Thymus (tissue), 11 donors: ENCODE measurements at regions not wholly inside any gene's neighbourhood (a gene's known extent, or its start where the extent isn't known, plus 50 kb on each side); places are given as distances from the start of the nearest gene placed in this dataset.

Source experiments
- DNase-seq, 9 donors: peaks; one replicate each; pipeline ENCODE4 v3.0.0-alpha.2; 2013; ENCODE audit warnings: low spot score in 9 of 9, low read depth in 6 of 9, missing footprints in 1 of 9
- H3K27ac ChIP-seq, 2 donors: one replicate each; pipeline ENCODE4 v1.5.1; 2013; ENCODE audit warnings: control low read depth in 1 of 2, low read depth in 1 of 2, low read length in 1 of 2, mild to moderate bottlenecking in 1 of 2, moderate library complexity in 1 of 2
- H3K27me3 ChIP-seq, 2 donors: one replicate each; pipeline ENCODE4 v1.5.1; 2013; ENCODE audit warnings: low read length in 1 of 2; ENCODE audit not compliant: control insufficient read depth in 2 of 2, insufficient read depth in 1 of 2
- H3K36me3 ChIP-seq, 2 donors: one replicate each; pipeline ENCODE4 v1.5.1; 2013; ENCODE audit warnings: low read length in 1 of 2, mild to moderate bottlenecking in 1 of 2, moderate library complexity in 1 of 2; ENCODE audit not compliant: control insufficient read depth in 2 of 2, insufficient read depth in 2 of 2
- H3K4me1 ChIP-seq, 2 donors: one replicate each; pipeline ENCODE4 v1.5.1; 2013; ENCODE audit warnings: low read length in 2 of 2; ENCODE audit not compliant: control insufficient read depth in 2 of 2, insufficient read depth in 2 of 2
- H3K4me3 ChIP-seq, 2 donors: one replicate each; pipeline ENCODE4 v1.5.1; 2013; ENCODE audit warnings: low read length in 2 of 2, control low read depth in 1 of 2, mild to moderate bottlenecking in 1 of 2
- H3K9me3 ChIP-seq, 2 donors: one replicate each; pipeline ENCODE4 v1.5.1; 2013; ENCODE audit warnings: low read length in 1 of 2, mild to moderate bottlenecking in 1 of 2; ENCODE audit not compliant: control insufficient read depth in 2 of 2, insufficient read depth in 1 of 2
- WGBS: extraction: QIAGEN DNeasy Blood & Tissue Kit; methylation state at CpG from one replicate; pipeline ENCODE4 v1.1.7; 2013; 5-methylcytosine and 5-hydroxymethylcytosine counted together
- donor health status: healthy.

GRCh38 chr4:141338238-141338637, 117.5 kb downstream of the ZNF330 start:
- no peak overlapping the region for H3K27ac ChIP-seq
- no peaks in the 10 kb centered on the region for H3K9me3 ChIP-seq
- no peaks in the 10 kb centered on the region for H3K4me1 ChIP-seq
- H3K36me3 ChIP-seq, result no peaks in the 10 kb centered on the region
- WGBS, result 100% methylated on average over 1 of the region's 1 CpG
- no peak overlapping the region for H3K4me3 ChIP-seq
- no peak for DNase-seq
- peaks cover 0 to 3% of the 10 kb centered on the region in 2 donors for H3K27me3 ChIP-seq

GRCh38 chr4:141339391-141339790, 118.7 kb downstream of the ZNF330 start:
- no peaks in the 10 kb centered on the region for H3K27me3 ChIP-seq
- no peaks in the 10 kb centered on the region for H3K4me1 ChIP-seq
- no peak overlapping the region for H3K4me3 ChIP-seq
- 90% methylated on average over 3 of the region's 3 CpGs for WGBS
- no peak overlapping the region for H3K27ac ChIP-seq
- H3K36me3 ChIP-seq, result no peaks in the 10 kb centered on the region
- no peak for DNase-seq
- no peaks in the 10 kb centered on the region for H3K9me3 ChIP-seq

GRCh38 chr4:141339966-141340365, 119.3 kb downstream of the ZNF330 start:
- Histone ChIP-seq H3K27ac (peak overlapping the region in 1 of 2 donors; percentile 7), H3K9me3 (no peaks in the 10 kb centered on the region), H3K27me3 (no peaks in the 10 kb centered on the region), H3K4me1 (no peaks in the 10 kb centered on the region), H3K4me3 (no peak overlapping the region), H3K36me3 (no peaks in the 10 kb centered on the region)
- DNase-seq, result no peak

- H3K9me3 ChIP-seq, result no peaks in the 10 kb centered on the region
- H3K4me3 ChIP-seq, result no peak overlapping the region
- H3K27ac ChIP-seq, result no peak overlapping the region
- no peaks in the 10 kb centered on the region for H3K27me3 ChIP-seq
- H3K4me1 ChIP-seq, result no peaks in the 10 kb centered on the region
- WGBS, result over 99% methylated on average over 2 of the region's 2 CpGs
- H3K36me3 ChIP-seq, result no peaks in the 10 kb centered on the region
- DNase-seq, result no peak
These were observed 119.8 kb downstream of the ZNF330 start for GRCh38 chr4:141340458-141340857.

- H3K36me3 ChIP-seq, result no peaks in the 10 kb centered on the region
- 23% methylated on average over 1 of the region's 1 CpG for WGBS
- no peaks in the 10 kb centered on the region for H3K27me3 ChIP-seq
- H3K9me3 ChIP-seq, result no peaks in the 10 kb centered on the region
- DNase-seq, result peak in 1 of 9 donors; percentile 18
- H3K4me3 ChIP-seq, result no peak overlapping the region
- H3K27ac ChIP-seq, result no peak overlapping the region
- no peaks in the 10 kb centered on the region for H3K4me1 ChIP-seq
These were observed 125.4 kb downstream of the ZNF330 start for GRCh38 chr4:141346144-141346543.

- no peaks in the 10 kb centered on the region for H3K9me3 ChIP-seq
- no peaks in the 10 kb centered on the region for H3K27me3 ChIP-seq
- H3K4me3 ChIP-seq, result no peak overlapping the region
- WGBS, result 84% methylated on average over 2 of the region's 2 CpGs
- no peak for DNase-seq
- no peak overlapping the region for H3K27ac ChIP-seq
- H3K36me3 ChIP-seq, result no peaks in the 10 kb centered on the region
- no peaks in the 10 kb centered on the region for H3K4me1 ChIP-seq
These were observed 127.0 kb downstream of the ZNF330 start for GRCh38 chr4:141347684-141348083.

- peak overlapping the region in 1 of 2 donors; percentile 22 for H3K27ac ChIP-seq
- no peaks in the 10 kb centered on the region for H3K36me3 ChIP-seq
- WGBS, result 67% methylated on average over 2 of the region's 2 CpGs
- H3K4me1 ChIP-seq, result no peaks in the 10 kb centered on the region
- no peak for DNase-seq
- no peaks in the 10 kb centered on the region for H3K27me3 ChIP-seq
- no peaks in the 10 kb centered on the region for H3K9me3 ChIP-seq
- no peak overlapping the region for H3K4me3 ChIP-seq
These were observed 127.4 kb downstream of the ZNF330 start for GRCh38 chr4:141348125-141348524.

GRCh38 chr4:141348573-141348972, 127.9 kb downstream of the ZNF330 start:
- no peaks in the 10 kb centered on the region for H3K4me1 ChIP-seq
- no peaks in the 10 kb centered on the region for H3K27me3 ChIP-seq
- no peak overlapping the region for H3K4me3 ChIP-seq
- peak overlapping the region; percentile 22 to 60 for H3K27ac ChIP-seq
- no peak for DNase-seq
- WGBS, result 0% methylated on average over 1 of the region's 1 CpG
- no peaks in the 10 kb centered on the region for H3K9me3 ChIP-seq
- H3K36me3 ChIP-seq, result no peaks in the 10 kb centered on the region

GRCh38 chr4:141349236-141349635, 128.5 kb downstream of the ZNF330 start:
- no peaks in the 10 kb centered on the region for H3K9me3 ChIP-seq
- no peaks in the 10 kb centered on the region for H3K4me1 ChIP-seq
- H3K4me3 ChIP-seq, result no peak overlapping the region
- no peak for DNase-seq
- no peak overlapping the region for H3K27ac ChIP-seq
- H3K27me3 ChIP-seq, result no peaks in the 10 kb centered on the region
- H3K36me3 ChIP-seq, result no peaks in the 10 kb centered on the region
